ENCODE measurements at regions not wholly inside any gene's neighbourhood (a gene's known extent, or its start where the extent isn't known, plus 50 kb on each side); places are given as distances from the start of the nearest gene placed in this dataset.

GRCh38 chr4:43132010-43132582 is 239.6 kb downstream of the GRXCR1 start:
- no peak overlapping the region for H3K9ac ChIP-seq (ENCODE audit: insufficient read depth in 1 of 2, low read depth in 2 of 2, low read length in 2 of 2)
- no peak for FAIRE-seq
- intact Hi-C loops (cut with micrococcal nuclease): loop anchor here (1.0 kb wide), 1 partner anchor 1497 kb away; no protein-coding TSS in a partner anchor
- no peaks in the 10 kb centered on the region for H3K36me3 ChIP-seq (ENCODE audit: control insufficient read depth, insufficient read depth, low read length)
- no peak; the same call in 2 of the 3 replicates for ATAC-seq
- WGBS (ENCODE audit: insufficient coverage, low coverage, missing lambda C conversion rate): 2% methylated on average over 11 of the region's 11 CpGs
- TF ChIP-seq, protein P1, sequence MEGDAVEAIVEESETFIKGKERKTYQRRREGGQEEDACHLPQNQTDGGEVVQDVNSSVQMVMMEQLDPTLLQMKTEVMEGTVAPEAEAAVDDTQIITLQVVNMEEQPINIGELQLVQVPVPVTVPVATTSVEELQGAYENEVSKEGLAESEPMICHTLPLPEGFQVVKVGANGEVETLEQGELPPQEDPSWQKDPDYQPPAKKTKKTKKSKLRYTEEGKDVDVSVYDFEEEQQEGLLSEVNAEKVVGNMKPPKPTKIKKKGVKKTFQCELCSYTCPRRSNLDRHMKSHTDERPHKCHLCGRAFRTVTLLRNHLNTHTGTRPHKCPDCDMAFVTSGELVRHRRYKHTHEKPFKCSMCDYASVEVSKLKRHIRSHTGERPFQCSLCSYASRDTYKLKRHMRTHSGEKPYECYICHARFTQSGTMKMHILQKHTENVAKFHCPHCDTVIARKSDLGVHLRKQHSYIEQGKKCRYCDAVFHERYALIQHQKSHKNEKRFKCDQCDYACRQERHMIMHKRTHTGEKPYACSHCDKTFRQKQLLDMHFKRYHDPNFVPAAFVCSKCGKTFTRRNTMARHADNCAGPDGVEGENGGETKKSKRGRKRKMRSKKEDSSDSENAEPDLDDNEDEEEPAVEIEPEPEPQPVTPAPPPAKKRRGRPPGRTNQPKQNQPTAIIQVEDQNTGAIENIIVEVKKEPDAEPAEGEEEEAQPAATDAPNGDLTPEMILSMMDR (IDR thresholded peaks at IDR 0.05 in 2 of 3, conservative IDR thresholded peaks at IDR 0.05 in 1 of 3; ENCODE audit: insufficient read depth in 2 of 3, low read depth in 1 of 3, low read length in 3 of 3): peak; percentile 42 to 65 (median 64); a peak in 5 of 6 replicates
- TF ChIP-seq RAD21 (CRISPR knock-in tag; conservative IDR thresholded peaks at IDR 0.05 in 1 of 2, IDR thresholded peaks at IDR 0.05 in 1 of 2): peak; percentile 54 to 68
- no peak for TF ChIP-seq BRCA1 (IDR thresholded peaks at IDR 0.05)
- TF ChIP-seq BRCA1 (CRISPR knock-in tag; IDR thresholded peaks at IDR 0.05): no peak
- TF ChIP-seq, protein P2, sequence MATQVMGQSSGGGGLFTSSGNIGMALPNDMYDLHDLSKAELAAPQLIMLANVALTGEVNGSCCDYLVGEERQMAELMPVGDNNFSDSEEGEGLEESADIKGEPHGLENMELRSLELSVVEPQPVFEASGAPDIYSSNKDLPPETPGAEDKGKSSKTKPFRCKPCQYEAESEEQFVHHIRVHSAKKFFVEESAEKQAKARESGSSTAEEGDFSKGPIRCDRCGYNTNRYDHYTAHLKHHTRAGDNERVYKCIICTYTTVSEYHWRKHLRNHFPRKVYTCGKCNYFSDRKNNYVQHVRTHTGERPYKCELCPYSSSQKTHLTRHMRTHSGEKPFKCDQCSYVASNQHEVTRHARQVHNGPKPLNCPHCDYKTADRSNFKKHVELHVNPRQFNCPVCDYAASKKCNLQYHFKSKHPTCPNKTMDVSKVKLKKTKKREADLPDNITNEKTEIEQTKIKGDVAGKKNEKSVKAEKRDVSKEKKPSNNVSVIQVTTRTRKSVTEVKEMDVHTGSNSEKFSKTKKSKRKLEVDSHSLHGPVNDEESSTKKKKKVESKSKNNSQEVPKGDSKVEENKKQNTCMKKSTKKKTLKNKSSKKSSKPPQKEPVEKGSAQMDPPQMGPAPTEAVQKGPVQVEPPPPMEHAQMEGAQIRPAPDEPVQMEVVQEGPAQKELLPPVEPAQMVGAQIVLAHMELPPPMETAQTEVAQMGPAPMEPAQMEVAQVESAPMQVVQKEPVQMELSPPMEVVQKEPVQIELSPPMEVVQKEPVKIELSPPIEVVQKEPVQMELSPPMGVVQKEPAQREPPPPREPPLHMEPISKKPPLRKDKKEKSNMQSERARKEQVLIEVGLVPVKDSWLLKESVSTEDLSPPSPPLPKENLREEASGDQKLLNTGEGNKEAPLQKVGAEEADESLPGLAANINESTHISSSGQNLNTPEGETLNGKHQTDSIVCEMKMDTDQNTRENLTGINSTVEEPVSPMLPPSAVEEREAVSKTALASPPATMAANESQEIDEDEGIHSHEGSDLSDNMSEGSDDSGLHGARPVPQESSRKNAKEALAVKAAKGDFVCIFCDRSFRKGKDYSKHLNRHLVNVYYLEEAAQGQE (IDR thresholded peaks at IDR 0.05; ENCODE audit: borderline replicate concordance): peak; percentile 31; the same call in 1 of the 2 replicates
- TF ChIP-seq, protein P2 (CRISPR knock-in tag; IDR thresholded peaks at IDR 0.05; ENCODE audit: low read depth): no peak
- TF ChIP-seq SMC3 (conservative IDR thresholded peaks at IDR 0.05; ENCODE audit: insufficient read depth, low read depth, low read length): 0 out of 2 replicates have a peak, but pooled peaks have one; percentile 10
- no peak for TF ChIP-seq ZNF134 (CRISPR knock-in tag; conservative IDR thresholded peaks at IDR 0.05)
- H3K4me1 ChIP-seq (replicated peaks in 1 of 2; ENCODE audit: control insufficient read depth in 2 of 2, insufficient read depth in 2 of 2, low read length in 2 of 2): no peaks in the 10 kb centered on the region
- peak; percentile 12 to 54 (median 26) for DNase-seq (ENCODE audit: extremely low read depth in 1 of 4, low spot score in 3 of 4)
- no peaks in the 10 kb centered on the region for H3K27me3 ChIP-seq (ENCODE audit: control insufficient read depth in 2 of 2, insufficient read depth in 2 of 2, low read length in 2 of 2)
- CTCF ChIA-PET (ENCODE audit: low intra/inter-chr PET ratio): interaction anchor here (0.5 kb wide), 1 partner anchor 93 kb away, joined by 3 read pairs; no protein-coding TSS in a partner anchor
- no peak overlapping the region for H3K4me2 ChIP-seq (ENCODE audit: insufficient read depth, low read length)
- no peak overlapping the region for H3K4me3 ChIP-seq
- no peaks in the 10 kb centered on the region for H3K79me2 ChIP-seq (ENCODE audit: control insufficient read depth, insufficient read depth, low read length)
- in situ Hi-C loops (cut with MboI): no loop called here
- no TSS peak for BruUV-seq (replicated peaks)
- no peaks in the 10 kb centered on the region for H3K9me1 ChIP-seq (ENCODE audit: control insufficient read depth, insufficient read depth, low read length)
- H3K9me3 ChIP-seq (replicated peaks; ENCODE audit: control insufficient read depth, insufficient read depth, low read depth, low read length): no peaks in the 10 kb centered on the region
- POLR2A ChIA-PET: no interaction called here
- H3K27ac ChIP-seq (ENCODE audit: extremely low read depth, low read depth, low read length): no peak overlapping the region
- no peak overlapping the region for H2AFZ ChIP-seq (ENCODE audit: low read depth, low read length)
- no peaks in the 10 kb centered on the region for H4K20me1 ChIP-seq (replicated peaks; ENCODE audit: control insufficient read depth, insufficient read depth, low read length)
